Activated naive CD8-positive, alpha-beta T cell treated with anti-CD3 and anti-CD28 coated beads, Interleukin-2, amount 50 U/mL, for 24 hours (primary cell): ENCODE measurements at regions not wholly inside any gene's neighbourhood (a gene's known extent, or its start where the extent isn't known, plus 50 kb on each side); places are given as distances from the start of the nearest gene placed in this dataset.

Source experiments
- ATAC-seq: fragments of 150-1000 bp; cut with Tn5 transposase; one replicate; pipeline ENCODE4 v1.10.0; 2021
- DNase-seq: peaks from one replicate; pipeline ENCODE4 v3.0.0; 2021
- H3K27ac Mint-ChIP-seq: one replicate; pipeline ENCODE4 v1.8.0; 2021; ENCODE audit warnings: mild to moderate bottlenecking, mixed read lengths
- H3K27me3 Mint-ChIP-seq: one replicate; pipeline ENCODE4 v1.8.0; 2021; ENCODE audit warnings: mixed read lengths
- H3K36me3 Mint-ChIP-seq: one replicate; pipeline ENCODE4 v1.8.0; 2021; ENCODE audit warnings: low read depth, mixed read lengths
- H3K4me1 Mint-ChIP-seq: one replicate; pipeline ENCODE4 v1.8.0; 2021; ENCODE audit warnings: mixed read lengths
- H3K4me3 Mint-ChIP-seq: one replicate; pipeline ENCODE4 v1.8.0; 2021; ENCODE audit warnings: mild to moderate bottlenecking, moderate library complexity, mixed read lengths
- H3K9me3 Mint-ChIP-seq: one replicate; pipeline ENCODE4 v1.8.0; 2021; ENCODE audit warnings: mixed read lengths

GRCh38 chr6:15906420-15907016 lies 222.4 kb upstream of the MYLIP start:
- Mint-ChIP-seq H3K36me3 (no peaks in the 10 kb centered on the region), H3K4me3 (no peak overlapping the region), H3K27me3 (no peaks in the 10 kb centered on the region), H3K9me3 (no peaks in the 10 kb centered on the region), H3K4me1 (peaks cover 31% of the 10 kb centered on the region), H3K27ac (no peak overlapping the region)
- DNase-seq = no peak
- ATAC-seq = no peak

- Mint-ChIP-seq H3K36me3 (no peaks in the 10 kb centered on the region), H3K27ac (no peak overlapping the region), H3K4me3 (no peak overlapping the region), H3K27me3 (no peaks in the 10 kb centered on the region), H3K4me1 (peaks cover 37% of the 10 kb centered on the region), H3K9me3 (no peaks in the 10 kb centered on the region)
- ATAC-seq (no peak), DNase-seq (no peak)
Measured at GRCh38 chr6:15905488-15906419, 223.1 kb upstream of the MYLIP start.

GRCh38 chr6:15904651-15905376 lies 224.1 kb upstream of the MYLIP start:
- ATAC-seq (no peak), DNase-seq (no peak)
- Mint-ChIP-seq H3K27me3 (no peaks in the 10 kb centered on the region), H3K9me3 (no peaks in the 10 kb centered on the region), H3K27ac (no peak overlapping the region), H3K36me3 (no peaks in the 10 kb centered on the region), H3K4me1 (peaks cover 38% of the 10 kb centered on the region), H3K4me3 (no peak overlapping the region)

GRCh38 chr6:15901141-15902115 lies 227.5 kb upstream of the MYLIP start:
- Mint-ChIP-seq H3K4me1 (peaks cover 41% of the 10 kb centered on the region), H3K27me3 (peaks cover 2% of the 10 kb centered on the region), H3K9me3 (no peaks in the 10 kb centered on the region), H3K36me3 (no peaks in the 10 kb centered on the region), H3K4me3 (peak overlapping the region; percentile 2), H3K27ac (peak overlapping the region; percentile 52)
- peak; percentile 33 for DNase-seq
- ATAC-seq = peak; percentile 88

- Mint-ChIP-seq H3K27me3 (peaks cover 2% of the 10 kb centered on the region), H3K27ac (no peak overlapping the region), H3K4me3 (no peak overlapping the region), H3K4me1 (peaks cover 21% of the 10 kb centered on the region), H3K36me3 (no peaks in the 10 kb centered on the region), H3K9me3 (no peaks in the 10 kb centered on the region)
- no peak for DNase-seq
- ATAC-seq = no peak
Measured at GRCh38 chr6:15898693-15899092, 230.2 kb upstream of the MYLIP start.

GRCh38 chr6:15897063-15897876 lies 231.6 kb upstream of the MYLIP start:
- H3K27ac Mint-ChIP-seq = no peak overlapping the region
- H3K9me3 Mint-ChIP-seq = peaks cover 4% of the 10 kb centered on the region
- no peak for DNase-seq
- H3K36me3 Mint-ChIP-seq = no peaks in the 10 kb centered on the region
- no peak for ATAC-seq
- peaks cover 19% of the 10 kb centered on the region for H3K4me1 Mint-ChIP-seq
- no peak overlapping the region for H3K4me3 Mint-ChIP-seq
- H3K27me3 Mint-ChIP-seq = peaks cover 2% of the 10 kb centered on the region

- Mint-ChIP-seq H3K4me1 (peaks cover 4% of the 10 kb centered on the region), H3K4me3 (no peak overlapping the region), H3K9me3 (peaks cover 4% of the 10 kb centered on the region), H3K27me3 (peaks cover 3% of the 10 kb centered on the region), H3K36me3 (no peaks in the 10 kb centered on the region), H3K27ac (no peak overlapping the region)
- DNase-seq (no peak), ATAC-seq (no peak)
Measured at GRCh38 chr6:15894973-15895725, 232.3 kb upstream of the DTNBP1 start.

GRCh38 chr6:15893556-15894253 lies 230.9 kb upstream of the DTNBP1 start:
- Mint-ChIP-seq H3K36me3 (no peaks in the 10 kb centered on the region), H3K9me3 (peaks cover 4% of the 10 kb centered on the region), H3K27me3 (peaks cover 3% of the 10 kb centered on the region), H3K4me3 (no peak overlapping the region), H3K4me1 (peaks cover 4% of the 10 kb centered on the region), H3K27ac (no peak overlapping the region)
- DNase-seq (no peak), ATAC-seq (no peak)

- DNase-seq (no peak), ATAC-seq (no peak)
- Mint-ChIP-seq H3K4me1 (peaks cover 11% of the 10 kb centered on the region), H3K4me3 (no peak overlapping the region), H3K27me3 (peaks cover 2% of the 10 kb centered on the region), H3K27ac (no peak overlapping the region), H3K9me3 (peaks cover 4% of the 10 kb centered on the region), H3K36me3 (no peaks in the 10 kb centered on the region)
Measured at GRCh38 chr6:15892369-15892768, 229.5 kb upstream of the DTNBP1 start.

- no peak overlapping the region for H3K27ac Mint-ChIP-seq
Measured at GRCh38 chr6:15888798-15889772, 226.3 kb upstream of the DTNBP1 start.

More at GRCh38 chr6:15888798-15889772, 226.3 kb upstream of the DTNBP1 start:
- DNase-seq (no peak), ATAC-seq (no peak)
- peaks cover 4% of the 10 kb centered on the region for H3K9me3 Mint-ChIP-seq
- peaks cover 8% of the 10 kb centered on the region for H3K4me1 Mint-ChIP-seq
- H3K36me3 Mint-ChIP-seq = no peaks in the 10 kb centered on the region
- H3K27me3 Mint-ChIP-seq = peaks cover 2% of the 10 kb centered on the region
- no peak overlapping the region for H3K4me3 Mint-ChIP-seq
